ENCODE measurements at regions not wholly inside any gene's neighbourhood (a gene's known extent, or its start where the extent isn't known, plus 50 kb on each side); places are given as distances from the start of the nearest gene placed in this dataset.

DNA sequence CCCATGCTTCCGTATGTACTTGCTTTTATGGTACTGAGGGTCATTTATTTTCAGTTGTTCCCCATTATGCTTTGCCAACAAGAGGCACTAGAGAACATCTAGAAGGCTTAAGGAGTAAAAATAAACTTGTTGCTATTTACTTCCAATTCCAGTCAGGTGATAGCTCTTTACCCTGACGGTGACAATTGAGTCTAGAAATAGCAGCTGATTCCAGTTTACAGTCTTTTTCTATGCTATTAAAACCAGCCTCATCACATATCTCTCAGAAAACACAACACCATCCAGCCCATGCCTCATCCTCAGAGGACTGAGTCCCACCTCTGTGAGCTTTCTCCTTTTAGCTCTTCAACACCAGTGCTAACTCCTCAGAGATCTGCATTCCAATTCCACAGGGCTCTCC, 327.0 kb downstream of the GPD2 start:
- TF ChIP-seq, protein P1, sequence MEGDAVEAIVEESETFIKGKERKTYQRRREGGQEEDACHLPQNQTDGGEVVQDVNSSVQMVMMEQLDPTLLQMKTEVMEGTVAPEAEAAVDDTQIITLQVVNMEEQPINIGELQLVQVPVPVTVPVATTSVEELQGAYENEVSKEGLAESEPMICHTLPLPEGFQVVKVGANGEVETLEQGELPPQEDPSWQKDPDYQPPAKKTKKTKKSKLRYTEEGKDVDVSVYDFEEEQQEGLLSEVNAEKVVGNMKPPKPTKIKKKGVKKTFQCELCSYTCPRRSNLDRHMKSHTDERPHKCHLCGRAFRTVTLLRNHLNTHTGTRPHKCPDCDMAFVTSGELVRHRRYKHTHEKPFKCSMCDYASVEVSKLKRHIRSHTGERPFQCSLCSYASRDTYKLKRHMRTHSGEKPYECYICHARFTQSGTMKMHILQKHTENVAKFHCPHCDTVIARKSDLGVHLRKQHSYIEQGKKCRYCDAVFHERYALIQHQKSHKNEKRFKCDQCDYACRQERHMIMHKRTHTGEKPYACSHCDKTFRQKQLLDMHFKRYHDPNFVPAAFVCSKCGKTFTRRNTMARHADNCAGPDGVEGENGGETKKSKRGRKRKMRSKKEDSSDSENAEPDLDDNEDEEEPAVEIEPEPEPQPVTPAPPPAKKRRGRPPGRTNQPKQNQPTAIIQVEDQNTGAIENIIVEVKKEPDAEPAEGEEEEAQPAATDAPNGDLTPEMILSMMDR (IDR thresholded peaks at IDR 0.05): no peak
- no peak for TF ChIP-seq POLR2A (IDR thresholded peaks at IDR 0.05)

Data from adrenal gland (tissue), 5 donors.